Large intestine (tissue), 3 donors: ENCODE measurements at regions not wholly inside any gene's neighbourhood (a gene's known extent, or its start where the extent isn't known, plus 50 kb on each side); places are given as distances from the start of the nearest gene placed in this dataset.
"Not testable (repeated sequence)": the region's sequence is repeated elsewhere in the genome, so short reads cannot be mapped to it uniquely, and the experiment has no call there.

Source experiments
- DNase-seq, 2 donors: peaks; one replicate each; pipeline versions ENCODE4 v3.0.0 to v3.0.0-alpha.2; 2013
- H3K27ac ChIP-seq: one replicate; pipeline ENCODE4 v1.5.1; 2013; ENCODE audit warnings: low read length
- H3K27me3 ChIP-seq: 2 replicates; pipeline ENCODE4 v1.6.1; 2013; ENCODE audit warnings: low read length; ENCODE audit not compliant: control insufficient read depth, insufficient read depth
- H3K36me3 ChIP-seq: 2 replicates; pipeline ENCODE4 v1.6.1; 2013; ENCODE audit warnings: low read length; ENCODE audit not compliant: control insufficient read depth, insufficient read depth
- H3K4me1 ChIP-seq: one replicate; pipeline ENCODE4 v1.6.1; 2013; ENCODE audit warnings: low read length; ENCODE audit not compliant: control insufficient read depth, insufficient read depth
- H3K4me3 ChIP-seq: one replicate; pipeline ENCODE4 v1.5.1; 2013; ENCODE audit warnings: low read length
- H3K9me3 ChIP-seq: one replicate; pipeline ENCODE4 v1.6.1; 2013; ENCODE audit warnings: mild to moderate bottlenecking, low read depth, low read length, moderate library complexity; ENCODE audit not compliant: control insufficient read depth
- WGBS: methylation state at CpG from one replicate; pipeline ENCODE4 v1.1.5; 2013; ENCODE audit warnings: low lambda C conversion rate; ENCODE audit not compliant: insufficient coverage; 5-methylcytosine and 5-hydroxymethylcytosine counted together

DNA sequence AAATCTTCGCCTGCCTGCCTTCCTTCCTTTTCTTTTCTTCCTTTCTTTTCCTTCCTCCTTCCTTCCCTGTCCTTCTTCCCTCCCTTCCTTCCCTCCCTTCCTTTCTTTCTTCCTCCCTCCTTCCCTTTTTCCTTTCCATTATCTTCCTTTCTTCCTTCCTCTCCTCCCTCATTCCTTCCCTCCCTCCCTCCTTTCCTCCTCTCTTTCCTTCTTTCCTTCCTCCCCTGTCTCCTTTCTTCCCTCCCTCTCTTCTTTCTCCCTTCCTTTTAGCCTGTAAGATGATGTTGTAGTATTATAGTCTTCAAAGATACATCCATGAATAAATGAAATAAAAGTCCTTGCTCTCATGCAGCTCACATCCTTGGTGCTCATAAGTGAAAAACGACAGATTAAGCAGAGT lies 539.3 kb downstream of the RBFOX1 start:
- no peak overlapping the region for H3K27ac ChIP-seq
- no peaks in the 10 kb centered on the region for H3K4me1 ChIP-seq
- H3K9me3 ChIP-seq = no peaks in the 10 kb centered on the region
- no peak for DNase-seq
- H3K36me3 ChIP-seq = no peaks in the 10 kb centered on the region
- 100% methylated on average over 1 of the region's 2 CpGs for WGBS
- H3K4me3 ChIP-seq = no peak overlapping the region
- H3K27me3 ChIP-seq = no peaks in the 10 kb centered on the region

DNA sequence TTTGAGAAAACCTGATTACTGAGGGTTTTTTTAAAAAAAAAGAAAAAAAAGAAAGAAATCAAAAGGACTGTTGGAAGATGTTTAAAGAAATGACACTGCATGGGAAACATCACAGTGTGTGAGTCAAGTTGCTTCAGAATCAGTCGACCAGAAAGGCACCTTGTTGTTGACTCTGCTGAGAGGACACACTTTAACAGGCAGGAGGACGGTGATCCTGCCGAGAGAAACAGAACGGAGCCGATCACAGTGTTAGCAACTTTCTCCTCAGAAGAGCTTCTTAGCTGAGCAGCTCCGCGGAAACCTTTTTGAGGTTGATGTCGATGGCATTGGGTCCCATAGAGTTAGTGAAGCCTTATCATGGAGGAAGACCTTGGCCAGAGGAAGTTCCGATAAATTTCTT lies 538.7 kb downstream of the RBFOX1 start:
- 93% methylated on average over 3 of the region's 9 CpGs for WGBS

DNA sequence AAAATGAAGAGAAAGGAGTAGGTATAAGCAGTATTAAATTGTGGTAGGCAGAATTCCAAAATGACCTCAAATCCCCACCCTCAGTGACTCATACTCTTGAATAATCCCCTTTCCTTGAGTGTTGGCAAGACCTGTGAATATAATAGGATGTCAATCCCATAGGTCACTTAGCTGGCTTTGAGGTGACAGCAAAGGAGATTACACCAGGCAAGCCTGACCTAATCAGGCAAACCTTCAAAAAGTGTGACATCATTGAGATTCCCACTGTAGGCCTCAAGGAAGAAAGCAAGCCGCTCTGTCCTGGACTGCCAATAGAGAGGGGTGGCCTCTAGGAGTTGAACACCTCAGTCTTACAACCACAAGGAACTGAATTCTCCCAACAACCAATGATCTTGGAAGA lies 535.2 kb downstream of the RBFOX1 start:
- H3K4me1 ChIP-seq = no peaks in the 10 kb centered on the region
- no peak for DNase-seq

More for the DNA sequence above, 538.7 kb downstream of the RBFOX1 start:
- Histone ChIP-seq H3K27ac (no peak overlapping the region), H3K4me1 (no peaks in the 10 kb centered on the region), H3K27me3 (no peaks in the 10 kb centered on the region), H3K4me3 (no peak overlapping the region), H3K9me3 (no peaks in the 10 kb centered on the region), H3K36me3 (no peaks in the 10 kb centered on the region)
- no peak for DNase-seq

DNA sequence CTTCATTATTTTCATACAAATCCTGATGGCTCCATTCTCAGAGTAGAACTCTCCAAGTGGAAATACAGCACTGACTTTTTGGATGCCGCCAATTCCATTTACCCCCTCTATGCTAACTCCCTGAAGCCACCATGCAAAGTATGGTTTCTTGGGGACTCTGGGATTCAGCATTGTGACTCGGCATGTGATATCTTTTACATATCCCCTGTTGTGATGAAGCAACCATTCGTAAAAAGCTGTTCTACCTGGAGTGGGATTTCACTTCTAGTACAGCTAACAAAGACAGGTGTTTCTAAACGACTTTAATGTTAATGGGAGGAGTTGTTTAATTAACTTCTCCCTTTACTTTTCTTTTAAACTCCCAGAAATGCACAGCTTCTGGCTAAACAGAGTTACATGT lies 533.5 kb downstream of the RBFOX1 start:
- Histone ChIP-seq H3K4me1 (no peaks in the 10 kb centered on the region), H3K27ac (no peak overlapping the region), H3K36me3 (no peaks in the 10 kb centered on the region), H3K27me3 (no peaks in the 10 kb centered on the region), H3K4me3 (no peak overlapping the region), H3K9me3 (no peaks in the 10 kb centered on the region)
- DNase-seq = no peak
- 17% methylated on average over 2 of the region's 4 CpGs for WGBS

More for the DNA sequence above, 535.2 kb downstream of the RBFOX1 start:
- Histone ChIP-seq H3K36me3 (no peaks in the 10 kb centered on the region), H3K27ac (no peak overlapping the region), H3K27me3 (no peaks in the 10 kb centered on the region), H3K4me3 (no peak overlapping the region), H3K9me3 (no peaks in the 10 kb centered on the region)
- no CpG with 5 or more reads among the region's 1 CpG for WGBS

DNA sequence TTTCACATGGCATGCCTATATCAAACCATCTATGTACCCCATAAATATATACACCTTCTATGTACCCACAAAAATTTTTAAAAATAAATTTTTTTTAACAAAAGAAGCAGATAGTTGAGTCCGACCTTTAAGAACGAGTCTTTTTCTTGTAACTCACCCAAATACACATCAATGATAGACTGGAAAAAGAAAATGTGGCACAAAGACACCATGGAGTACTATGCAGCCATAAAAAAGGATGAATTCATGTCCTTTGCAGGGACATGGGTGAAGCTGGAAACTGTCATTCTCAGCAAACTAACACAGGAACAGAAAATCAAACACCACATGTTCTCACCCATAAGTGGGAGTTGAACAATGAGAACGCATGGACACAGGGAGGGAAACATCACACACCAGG lies 532.7 kb downstream of the RBFOX1 start:
- H3K27me3 ChIP-seq, H3K4me3 ChIP-seq, H3K9me3 ChIP-seq, H3K4me1 ChIP-seq, H3K27ac ChIP-seq, H3K36me3 ChIP-seq, DNase-seq: not testable (repeated sequence)
- no CpG with 5 or more reads among the region's 3 CpGs for WGBS

DNA sequence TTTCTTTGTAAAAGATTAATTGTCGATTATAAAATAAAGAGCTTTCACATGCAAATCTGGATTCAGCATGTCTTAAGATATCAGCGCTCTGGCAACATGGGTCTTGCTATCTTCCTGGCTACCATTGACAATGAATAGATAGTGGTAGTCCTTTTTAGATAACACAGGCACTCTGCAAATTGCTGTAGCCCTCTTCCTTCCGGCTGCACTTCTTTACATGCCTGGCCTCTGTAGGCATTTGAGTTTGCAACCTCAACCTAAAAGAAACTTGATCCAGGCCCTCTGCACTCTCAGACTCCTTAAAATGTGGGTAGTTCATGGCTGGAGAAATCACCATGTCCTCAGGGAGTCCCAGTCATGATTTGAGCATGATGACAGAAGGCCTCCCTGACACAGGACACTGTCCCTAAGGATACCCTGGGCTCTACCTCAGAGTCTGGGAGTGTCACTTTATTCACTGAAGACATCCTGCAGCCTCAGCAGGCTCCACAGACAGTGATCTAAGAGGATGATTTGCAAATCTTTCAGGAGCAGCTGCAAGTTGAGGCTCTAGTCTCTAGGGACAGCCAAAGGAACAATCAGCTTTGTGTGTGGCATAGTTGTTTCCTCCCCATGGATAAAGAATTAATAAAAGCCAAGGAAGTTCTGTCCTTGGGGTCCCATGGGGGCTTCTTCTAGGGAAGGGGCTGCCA lies 529.4 kb downstream of the RBFOX1 start:
- no peaks in the 10 kb centered on the region for H3K4me1 ChIP-seq
- no peak overlapping the region for H3K4me3 ChIP-seq
- no peaks in the 10 kb centered on the region for H3K36me3 ChIP-seq
- H3K9me3 ChIP-seq = no peaks in the 10 kb centered on the region
- H3K27ac ChIP-seq = no peak overlapping the region
- no peak for DNase-seq
- WGBS = no CpG with 5 or more reads among the region's 3 CpGs
- H3K27me3 ChIP-seq = no peaks in the 10 kb centered on the region

DNA sequence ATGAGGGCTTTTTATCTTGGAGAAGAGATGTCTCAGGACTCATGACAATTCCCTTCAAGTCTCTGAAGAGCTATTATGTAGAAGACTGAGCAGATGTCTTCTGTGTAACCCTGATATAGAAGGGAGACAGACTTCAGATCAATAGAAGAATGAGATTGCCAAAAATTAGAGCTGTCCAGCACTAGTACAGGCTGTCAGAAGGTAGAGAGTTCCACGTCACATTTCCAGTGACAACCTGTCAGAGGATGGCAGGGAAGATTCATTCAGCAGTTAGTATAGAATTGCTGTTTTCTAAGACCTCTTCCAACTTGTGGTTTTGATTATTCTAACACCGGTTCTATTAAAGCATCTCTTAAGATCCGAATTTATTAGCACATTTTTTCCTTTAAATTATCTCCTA lies 520.6 kb downstream of the RBFOX1 start:
- H3K4me1 ChIP-seq = no peaks in the 10 kb centered on the region
- 20% methylated on average over 2 of the region's 3 CpGs for WGBS
- H3K27ac ChIP-seq = no peak overlapping the region

DNA sequence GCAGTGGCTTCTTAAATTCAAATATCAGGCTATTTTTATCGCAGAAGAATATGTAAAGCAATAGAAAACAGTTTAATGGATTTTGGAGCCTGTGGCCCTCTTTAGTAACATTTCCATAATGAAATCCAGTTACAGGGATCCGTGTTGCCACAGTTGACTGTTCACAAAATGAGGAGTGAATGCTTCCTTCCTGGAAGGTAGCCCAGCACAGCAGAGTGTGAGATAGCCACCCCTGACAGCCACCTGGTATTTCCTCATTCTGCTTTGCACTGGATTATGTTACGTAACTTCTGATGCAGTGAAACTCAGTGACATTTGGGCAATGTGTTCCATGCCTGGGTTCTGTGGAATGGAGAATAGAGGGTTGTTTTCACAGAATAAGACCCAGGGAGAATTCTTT lies 517.2 kb downstream of the RBFOX1 start:
- no peaks in the 10 kb centered on the region for H3K9me3 ChIP-seq
- no peaks in the 10 kb centered on the region for H3K4me1 ChIP-seq
- no peak overlapping the region for H3K27ac ChIP-seq
- H3K27me3 ChIP-seq = no peaks in the 10 kb centered on the region
- 100% methylated on average over 1 of the region's 3 CpGs for WGBS
- no peak overlapping the region for H3K4me3 ChIP-seq
- H3K36me3 ChIP-seq = no peaks in the 10 kb centered on the region
- DNase-seq = no peak

More for the DNA sequence above, 520.6 kb downstream of the RBFOX1 start:
- H3K27me3 ChIP-seq = no peaks in the 10 kb centered on the region
- H3K9me3 ChIP-seq = no peaks in the 10 kb centered on the region
- DNase-seq = no peak
- no peaks in the 10 kb centered on the region for H3K36me3 ChIP-seq
- no peak overlapping the region for H3K4me3 ChIP-seq

DNA sequence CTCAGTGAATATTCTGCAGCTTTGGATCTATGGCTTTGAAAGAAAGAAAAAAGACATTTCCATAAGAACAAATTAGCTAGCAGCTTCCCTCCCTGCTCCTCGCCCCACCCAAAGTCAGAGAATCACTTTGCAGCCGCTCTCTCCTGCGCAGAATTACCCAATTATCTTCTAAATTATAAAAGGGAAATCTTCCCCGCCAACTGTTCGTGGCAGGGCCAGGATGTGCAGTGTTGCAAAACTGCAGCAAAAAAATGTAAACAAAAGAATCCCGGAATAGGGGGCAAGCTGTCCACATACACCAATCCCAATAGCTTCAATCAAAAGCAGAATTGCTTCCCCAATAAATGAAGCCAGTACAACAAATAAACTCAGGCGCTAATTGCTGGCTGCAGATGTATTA lies 510.6 kb downstream of the RBFOX1 start:
- Histone ChIP-seq H3K4me3 (no peak overlapping the region), H3K9me3 (no peaks in the 10 kb centered on the region), H3K27me3 (no peaks in the 10 kb centered on the region), H3K36me3 (no peaks in the 10 kb centered on the region), H3K4me1 (no peaks in the 10 kb centered on the region), H3K27ac (no peak overlapping the region)
- DNase-seq = no peak
- WGBS = 92% methylated on average over 2 of the region's 7 CpGs

DNA sequence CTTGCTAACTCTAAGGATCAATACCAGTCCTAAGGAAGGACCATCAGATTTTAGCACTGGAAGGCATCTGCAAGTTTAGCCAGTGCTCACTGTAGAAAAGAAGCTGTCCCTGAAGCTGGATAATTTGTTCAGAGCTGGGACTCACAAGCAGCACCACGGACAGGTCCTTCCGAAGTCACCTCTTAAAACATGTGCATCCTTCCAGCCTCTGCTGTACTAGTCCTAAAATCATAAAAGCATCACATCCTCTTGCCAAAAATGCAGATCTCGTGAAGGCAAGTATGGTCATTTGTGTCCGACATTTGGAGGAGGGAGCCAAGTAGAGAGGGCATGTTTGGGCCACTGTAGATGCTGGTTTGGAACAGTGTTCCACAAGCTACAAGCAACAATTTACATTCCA lies 506.9 kb downstream of the RBFOX1 start:
- Histone ChIP-seq H3K4me3 (no peak overlapping the region), H3K9me3 (no peaks in the 10 kb centered on the region), H3K36me3 (no peaks in the 10 kb centered on the region), H3K27ac (no peak overlapping the region), H3K4me1 (no peaks in the 10 kb centered on the region), H3K27me3 (no peaks in the 10 kb centered on the region)
- DNase-seq = no peak
- WGBS = no CpG with 5 or more reads among the region's 4 CpGs

DNA sequence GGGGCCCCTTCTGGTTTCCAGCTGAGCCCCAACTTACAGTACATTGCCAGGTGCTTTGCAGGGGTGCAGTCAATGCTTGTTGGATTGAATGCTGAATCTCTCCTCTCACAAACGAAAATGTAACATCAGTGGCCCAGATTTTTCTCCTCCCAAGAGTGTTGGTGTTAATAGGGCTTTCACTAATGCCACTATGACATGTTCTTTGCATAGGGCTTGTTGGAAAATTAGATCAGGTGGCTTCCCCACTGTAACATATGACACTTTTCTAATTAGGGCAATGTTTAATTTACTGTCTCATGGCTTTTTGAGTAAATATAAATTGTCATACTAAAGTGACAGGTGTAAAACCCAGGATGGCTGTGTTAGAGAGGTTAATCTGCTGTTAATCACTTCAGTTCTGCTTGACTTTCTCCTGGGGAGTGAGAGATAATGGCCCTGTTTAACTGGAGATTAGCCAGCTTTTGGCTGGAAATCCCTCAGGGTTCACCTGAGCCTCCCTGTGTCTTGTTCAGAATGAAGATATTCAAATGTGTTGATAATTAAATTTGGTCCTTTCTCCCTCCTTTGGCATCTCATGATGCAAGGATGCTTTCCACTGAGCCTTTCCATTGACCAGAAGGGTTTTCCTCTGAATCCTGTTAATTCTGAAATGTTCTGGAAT lies 502.3 kb downstream of the RBFOX1 start:
- no CpG with 5 or more reads among the region's 1 CpG for WGBS
- H3K9me3 ChIP-seq = no peaks in the 10 kb centered on the region
- no peak for DNase-seq
- no peak overlapping the region for H3K27ac ChIP-seq
- H3K27me3 ChIP-seq = no peaks in the 10 kb centered on the region
- H3K4me3 ChIP-seq = no peak overlapping the region
- H3K36me3 ChIP-seq = no peaks in the 10 kb centered on the region
- H3K4me1 ChIP-seq = no peaks in the 10 kb centered on the region
